GM12892 (cell line): ENCODE measurements at regions not wholly inside any gene's neighbourhood (a gene's known extent, or its start where the extent isn't known, plus 50 kb on each side); places are given as distances from the start of the nearest gene placed in this dataset.

Experiments used
- POLR2A ChIP-seq: IDR thresholded peaks from 2 replicates; pipeline ENCODE4 v1.6.1; 2011; ENCODE audit warnings: low read depth, low read length, control low read depth
- TAF1 ChIP-seq: IDR thresholded peaks from 2 replicates; pipeline ENCODE4 v1.6.1; 2011; ENCODE audit warnings: low read depth, mild to moderate bottlenecking, control low read depth, low read length, borderline replicate concordance

- TF ChIP-seq POLR2A = no peak
- TF ChIP-seq TAF1 = no peak
Observed at GRCh38 chr6:134467620-134468019, 149.7 kb upstream of the SGK1 start.
